Body of pancreas (tissue), 4 donors: ENCODE measurements at regions not wholly inside any gene's neighbourhood (a gene's known extent, or its start where the extent isn't known, plus 50 kb on each side); places are given as distances from the start of the nearest gene placed in this dataset.

Source experiments
- ATAC-seq: fragments of 150-250 bp; one replicate; pipeline ENCODE4 v1.9.1; 2016
- DNase-seq, 4 donors: peaks; one replicate each; pipeline ENCODE4 v3.0.0-alpha.2; 2019
- H3K27ac ChIP-seq, 4 donors: fragments of 200-600 bp; sonication (generic); 1 replicate in 3 of 4; 2 replicates in 1 of 4; pipeline versions ENCODE4 v1.5.1 to v1.6.1; 2016 to 2019; ENCODE audit warnings: mild to moderate bottlenecking in 1 of 4, mixed read lengths in 1 of 4, moderate library complexity in 1 of 4
- H3K27me3 ChIP-seq, 2 donors: fragments of 200-600 bp; sonication (generic); one replicate each; pipeline ENCODE4 v1.6.0; 2016; ENCODE audit warnings: mild to moderate bottlenecking in 1 of 2
- H3K36me3 ChIP-seq, 2 donors: fragments of 200-600 bp; sonication (generic); replicated peaks in 1 of 2; 2 replicates each; pipeline ENCODE4 v1.5.1; 2016; ENCODE audit warnings: low read depth in 2 of 2; ENCODE audit not compliant: insufficient read depth in 1 of 2
- H3K4me1 ChIP-seq: fragments of 200-600 bp; sonication (generic); one replicate; pipeline ENCODE4 v1.6.0; 2016
- H3K4me3 ChIP-seq, 2 donors: fragments of 200-600 bp; sonication (generic); 1 replicate in 1 of 2; 2 replicates in 1 of 2; pipeline ENCODE4 v1.5.1; 2016 to 2019
- H3K9me3 ChIP-seq, 3 donors: fragments of 200-600 bp; sonication (generic); 1 replicate in 2 of 3; 2 replicates in 1 of 3; pipeline ENCODE4 v1.5.1; 2016
- POLR2A ChIP-seq, 3 donors: fragments of 450-650 bp; IDR thresholded peaks; one replicate each; pipeline ENCODE4 v1.6.1; 2016; ENCODE audit warnings: antibody characterized with exemption in 3 of 3, mild to moderate bottlenecking in 2 of 3
- WGBS, 2 donors: methylation state at CpG; one replicate each; pipeline ENCODE4 v1.1.5; 2017; 5-methylcytosine and 5-hydroxymethylcytosine counted together
- intact Hi-C: fragments of 100-400 bp; cut with DNase I; formaldehyde crosslinking; loops from one replicate; pipeline ENCODE4 v1.15.1; 2023
- TF ChIP-seq, protein P1 (sequence below), 7 experiments: fragments of 450-650 bp in 4 of 7; fragments of 200-600 bp in 3 of 7; sonication (generic) in 3 of 7; IDR thresholded peaks; one replicate each; pipeline ENCODE4 v1.5.1; 2016 to 2019; ENCODE audit warnings: antibody characterized with exemption in 7 of 7

DNA sequence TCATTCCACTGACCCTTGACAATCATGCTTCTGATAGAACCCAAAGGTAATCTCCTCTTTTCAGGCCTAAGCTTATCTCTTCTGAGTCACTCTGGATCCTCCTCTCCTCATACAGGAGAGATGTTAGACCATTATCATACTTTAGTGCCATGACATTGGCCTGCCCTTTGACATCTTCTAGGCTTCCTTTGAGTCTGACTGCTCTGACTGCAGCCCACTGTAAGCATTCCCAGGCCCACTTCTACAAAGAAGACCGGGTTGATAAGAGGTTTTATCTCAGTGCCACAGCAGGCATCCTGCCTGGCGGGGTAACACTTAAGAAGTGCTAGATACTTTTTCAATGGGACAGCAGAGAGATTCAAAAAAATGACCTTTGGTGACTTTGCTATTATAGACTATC, 438.0 kb downstream of the KCNA4 start:
- intact Hi-C loops, result no loop called here
- H3K9me3 ChIP-seq, result no peaks in the 10 kb centered on the region
- TF ChIP-seq, protein P1, sequence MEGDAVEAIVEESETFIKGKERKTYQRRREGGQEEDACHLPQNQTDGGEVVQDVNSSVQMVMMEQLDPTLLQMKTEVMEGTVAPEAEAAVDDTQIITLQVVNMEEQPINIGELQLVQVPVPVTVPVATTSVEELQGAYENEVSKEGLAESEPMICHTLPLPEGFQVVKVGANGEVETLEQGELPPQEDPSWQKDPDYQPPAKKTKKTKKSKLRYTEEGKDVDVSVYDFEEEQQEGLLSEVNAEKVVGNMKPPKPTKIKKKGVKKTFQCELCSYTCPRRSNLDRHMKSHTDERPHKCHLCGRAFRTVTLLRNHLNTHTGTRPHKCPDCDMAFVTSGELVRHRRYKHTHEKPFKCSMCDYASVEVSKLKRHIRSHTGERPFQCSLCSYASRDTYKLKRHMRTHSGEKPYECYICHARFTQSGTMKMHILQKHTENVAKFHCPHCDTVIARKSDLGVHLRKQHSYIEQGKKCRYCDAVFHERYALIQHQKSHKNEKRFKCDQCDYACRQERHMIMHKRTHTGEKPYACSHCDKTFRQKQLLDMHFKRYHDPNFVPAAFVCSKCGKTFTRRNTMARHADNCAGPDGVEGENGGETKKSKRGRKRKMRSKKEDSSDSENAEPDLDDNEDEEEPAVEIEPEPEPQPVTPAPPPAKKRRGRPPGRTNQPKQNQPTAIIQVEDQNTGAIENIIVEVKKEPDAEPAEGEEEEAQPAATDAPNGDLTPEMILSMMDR (IDR thresholded peaks at IDR 0.05), result no peak
- no peak for TF ChIP-seq POLR2A (IDR thresholded peaks at IDR 0.05)
- H3K27me3 ChIP-seq, result no peaks in the 10 kb centered on the region
- no peaks in the 10 kb centered on the region for H3K36me3 ChIP-seq
- H3K27ac ChIP-seq, result no peak overlapping the region
- DNase-seq (no peak), ATAC-seq (no peak)
- H3K4me3 ChIP-seq, result no peak overlapping the region
- no peaks in the 10 kb centered on the region for H3K4me1 ChIP-seq
- 48 to 76% methylated on average over 2 of the region's 2 CpGs for WGBS, 2 donors

DNA sequence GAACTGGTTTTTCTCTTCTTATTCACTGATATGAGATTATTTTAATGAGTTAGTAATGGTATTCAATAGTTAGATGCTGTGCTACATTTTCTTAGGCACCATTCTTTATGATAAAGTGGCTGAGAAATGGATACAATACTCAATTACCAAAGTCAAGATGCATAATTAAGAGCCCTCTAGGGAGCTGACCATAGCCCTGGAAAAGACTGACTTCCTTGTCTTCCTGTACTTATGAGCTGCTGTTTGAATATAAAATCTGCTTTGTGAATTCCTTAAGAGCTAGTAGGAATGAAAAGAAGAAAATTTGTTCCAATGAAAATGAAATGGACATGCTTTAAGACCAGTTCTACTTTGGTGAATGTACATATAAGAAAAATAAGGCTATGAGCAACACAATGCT, 452.3 kb downstream of the KCNA4 start:
- TF ChIP-seq POLR2A (IDR thresholded peaks at IDR 0.05), result no peak
- TF ChIP-seq, protein P1 (IDR thresholded peaks at IDR 0.05), result no peak
- no peaks in the 10 kb centered on the region for H3K9me3 ChIP-seq
- no peaks in the 10 kb centered on the region for H3K4me1 ChIP-seq
- DNase-seq (no peak), ATAC-seq (no peak)
- no peaks in the 10 kb centered on the region for H3K36me3 ChIP-seq
- no peak overlapping the region for H3K27ac ChIP-seq
- H3K27me3 ChIP-seq, result no peaks in the 10 kb centered on the region
- intact Hi-C loops, result no loop called here
- no peak overlapping the region for H3K4me3 ChIP-seq

DNA sequence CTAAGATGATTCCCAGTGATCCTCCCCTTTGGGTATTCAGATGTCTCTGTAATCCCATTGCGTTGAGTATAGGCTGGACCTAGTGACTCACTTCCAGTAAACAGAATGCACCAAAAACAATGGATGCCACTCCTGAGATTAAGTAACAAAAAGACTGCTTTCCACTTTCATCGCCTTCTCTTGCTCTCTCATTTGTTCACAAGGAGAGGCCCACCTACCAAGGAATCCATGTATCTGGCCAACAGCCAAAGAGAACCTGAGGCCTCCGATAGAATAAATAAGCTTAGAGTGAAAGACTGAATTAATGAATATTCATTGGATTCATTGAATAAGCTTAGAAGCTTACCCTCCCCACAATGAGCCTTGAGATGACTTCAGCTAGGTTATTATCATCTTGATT, 454.6 kb downstream of the KCNA4 start:
- WGBS, 2 donors, result 68 to 79% methylated on average over 3 of the region's 3 CpGs

DNA sequence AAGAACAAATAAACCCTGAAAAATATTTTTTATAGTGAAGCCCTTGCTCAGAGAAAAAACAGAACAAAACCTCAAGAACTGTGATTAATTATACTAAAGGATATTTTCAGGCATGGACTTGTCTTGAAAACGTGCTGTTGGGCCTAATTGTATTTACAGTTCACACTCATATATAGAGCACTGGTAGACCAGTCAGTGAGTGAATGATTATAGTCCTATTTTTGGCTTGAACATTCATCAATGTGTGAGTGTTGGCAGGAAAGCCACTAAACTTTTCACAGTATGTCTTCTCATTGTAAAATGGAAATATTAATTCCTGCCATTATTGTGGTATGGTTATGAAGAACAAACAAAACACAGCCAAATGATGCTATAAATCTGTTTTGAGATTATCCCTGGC, 462.8 kb downstream of the KCNA4 start:
- no peaks in the 10 kb centered on the region for H3K9me3 ChIP-seq
- H3K36me3 ChIP-seq, result no peaks in the 10 kb centered on the region
- WGBS, 2 donors, result 0 to 10% methylated on average over 1 of the region's 1 CpG
- ATAC-seq, result no peak
- TF ChIP-seq, protein P1 (IDR thresholded peaks at IDR 0.05), result no peak
- no peak for TF ChIP-seq POLR2A (IDR thresholded peaks at IDR 0.05)
- no peak overlapping the region for H3K4me3 ChIP-seq
- DNase-seq, result no peak
- H3K27ac ChIP-seq, result no peak overlapping the region
- intact Hi-C loops, result no loop called here
- H3K4me1 ChIP-seq, result no peaks in the 10 kb centered on the region
- H3K27me3 ChIP-seq, result no peaks in the 10 kb centered on the region

More for the DNA sequence above, 454.6 kb downstream of the KCNA4 start:
- TF ChIP-seq, protein P1 (IDR thresholded peaks at IDR 0.05), result no peak
- Histone ChIP-seq H3K36me3 (no peaks in the 10 kb centered on the region), H3K9me3 (no peaks in the 10 kb centered on the region), H3K4me3 (no peak overlapping the region), H3K27me3 (no peaks in the 10 kb centered on the region), H3K4me1 (no peaks in the 10 kb centered on the region), H3K27ac (no peak overlapping the region)
- DNase-seq (no peak), ATAC-seq (no peak)
- intact Hi-C loops, result no loop called here

DNA sequence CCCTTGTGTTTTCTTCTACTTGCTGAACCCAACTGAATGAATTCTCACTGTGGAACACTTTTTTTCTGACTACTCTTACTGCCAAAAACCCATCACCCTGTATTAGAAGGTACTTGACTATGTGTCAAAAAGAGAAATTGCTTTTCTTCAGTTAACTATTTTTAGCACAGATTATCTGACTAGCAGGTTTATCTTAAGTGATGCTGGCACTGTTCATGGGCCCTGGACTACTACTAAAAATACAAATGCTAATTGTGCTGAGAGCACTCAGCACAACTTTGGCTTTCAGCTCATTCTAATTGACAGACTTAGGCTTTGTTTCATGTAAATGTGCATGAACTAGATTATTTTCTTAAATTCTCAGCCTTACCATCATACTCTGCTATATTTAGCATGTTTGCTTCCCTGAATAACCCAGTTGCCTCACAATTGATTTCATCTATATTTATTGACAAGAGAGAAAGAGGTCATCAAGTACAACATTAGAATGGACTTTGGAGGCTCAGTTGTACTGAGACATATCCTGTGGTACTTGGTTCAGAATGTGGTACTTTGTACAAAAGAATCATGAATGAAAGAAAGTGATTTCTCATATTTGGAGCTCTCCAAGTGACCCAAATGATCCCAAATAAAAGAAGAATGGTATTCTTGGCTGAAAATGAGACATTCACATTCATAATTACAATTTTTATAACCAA, 478.3 kb downstream of the KCNA4 start:
- Histone ChIP-seq H3K4me3 (no peak overlapping the region), H3K9me3 (no peaks in the 10 kb centered on the region), H3K27me3 (no peaks in the 10 kb centered on the region), H3K36me3 (no peaks in the 10 kb centered on the region), H3K4me1 (peaks cover 7% of the 10 kb centered on the region), H3K27ac (no peak overlapping the region)
- DNase-seq, result no peak
- intact Hi-C loops, result no loop called here
- TF ChIP-seq POLR2A (IDR thresholded peaks at IDR 0.05), result no peak
- TF ChIP-seq, protein P1 (IDR thresholded peaks at IDR 0.05), result no peak
- no peak for ATAC-seq
